Esophagus muscularis mucosa (tissue), 3 donors: ENCODE measurements at regions not wholly inside any gene's neighbourhood (a gene's known extent, or its start where the extent isn't known, plus 50 kb on each side); places are given as distances from the start of the nearest gene placed in this dataset.

Experiments used
- CTCF ChIP-seq, 3 experiments: fragments of 200-600 bp in 2 of 3; fragments of 450-650 bp in 1 of 3; sonication (generic) in 2 of 3; IDR thresholded peaks; one replicate each; pipeline ENCODE4 v1.5.1; 2017 to 2019; ENCODE audit warnings: antibody characterized with exemption in 3 of 3, mild to moderate bottlenecking in 2 of 3, moderate library complexity in 1 of 3
- POLR2A ChIP-seq: fragments of 450-650 bp; IDR thresholded peaks from one replicate; pipeline ENCODE4 v1.6.1; 2017; ENCODE audit warnings: antibody characterized with exemption, moderate library complexity, mild to moderate bottlenecking, low read depth

- TF ChIP-seq POLR2A: no peak
- TF ChIP-seq CTCF (IDR thresholded peaks at IDR 0.05): no peak
Measured at GRCh38 chr16:22967521-22968095, 153.6 kb downstream of the HS3ST2 start.
